H1 (cell line): ENCODE measurements at regions not wholly inside any gene's neighbourhood (a gene's known extent, or its start where the extent isn't known, plus 50 kb on each side); places are given as distances from the start of the nearest gene placed in this dataset.

Experiments used
- CTCF ChIA-PET: fragments of 300-600 bp; sonication (Branson Sonifier 250); formaldehyde crosslinking; loops from one replicate; lab custom pipeline; 2021; ENCODE audit not compliant: partially characterized antibody; lab: Charles Lee
- POLR2A ChIA-PET: fragments of 300-600 bp; sonication (Branson Sonifier 250); formaldehyde crosslinking; loops from one replicate; lab custom pipeline; 2021; ENCODE audit warnings: inconsistent platforms; ENCODE audit not compliant: partially characterized antibody; lab: Charles Lee
- DNase-seq, 2 experiments: peaks; one replicate each; pipeline versions ENCODE4 v3.0.0 to v3.0.0-alpha.2; 2010 to 2022; ENCODE audit warnings: low spot score in 2 of 2, low read depth in 1 of 2, mixed read lengths in 1 of 2
- FAIRE-seq: peaks from 2 replicates; lab custom pipeline; 2011; peaks lifted over from hg19 to GRCh38; lab: Jason Lieb, UNC
- H2AFZ ChIP-seq: 2 replicates; pipeline ENCODE4 v1.8.1; 2012; ENCODE audit warnings: low read length, inconsistent platforms
- H2AK5ac ChIP-seq: 2 replicates; pipeline ENCODE4 v1.6.1; 2013; ENCODE audit warnings: low read depth, low read length
- H2BK120ac ChIP-seq: replicated peaks from 2 replicates; pipeline ENCODE3; 2013; ENCODE audit warnings: low read depth, low read length, inconsistent platforms
- H2BK12ac ChIP-seq: 2 replicates; pipeline ENCODE4 v1.6.1; 2013; ENCODE audit warnings: low read depth, low read length
- H2BK15ac ChIP-seq: 2 replicates; pipeline ENCODE4 v1.6.1; 2013; ENCODE audit warnings: low read length
- H2BK20ac ChIP-seq: 2 replicates; pipeline ENCODE4 v1.6.1; 2013; ENCODE audit warnings: low read length
- H2BK5ac ChIP-seq: 2 replicates; pipeline ENCODE4 v1.6.1; 2013; ENCODE audit warnings: low read depth, low read length
- H3K14ac ChIP-seq: 2 replicates; pipeline ENCODE4 v1.6.1; 2013; ENCODE audit warnings: inconsistent platforms; ENCODE audit not compliant: insufficient read length
- H3K18ac ChIP-seq: 2 replicates; pipeline ENCODE4 v1.6.1; 2013; ENCODE audit warnings: low read length; ENCODE audit errors: extremely low read depth
- H3K23ac ChIP-seq: 2 replicates; pipeline ENCODE4 v1.6.1; 2013; ENCODE audit warnings: inconsistent platforms; ENCODE audit not compliant: insufficient read length
- H3K23me2 ChIP-seq: 2 replicates; pipeline ENCODE4 v1.6.1; 2013; ENCODE audit warnings: low read depth, low read length
- H3K27ac ChIP-seq: 2 replicates; pipeline ENCODE4 v1.6.1; 2011; ENCODE audit warnings: low read depth, low read length, inconsistent platforms
- H3K27me3 ChIP-seq, 4 experiments: replicated peaks in 1 of 4; 1 replicate in 1 of 4; 2 replicates in 3 of 4; pipeline versions ENCODE4 v1.6.1 to v1.8.1; 2011 to 2013; ENCODE audit warnings: low read length in 3 of 4, mild to moderate bottlenecking in 3 of 4, inconsistent platforms in 2 of 4, mixed read lengths in 2 of 4, moderate library complexity in 1 of 4; ENCODE audit not compliant: control insufficient read depth in 3 of 4, insufficient read depth in 3 of 4; ENCODE audit errors: extremely low read depth in 1 of 4
- H3K36me3 ChIP-seq, 4 experiments: 2 replicates each; pipeline versions ENCODE4 v1.6.1 to v1.8.1; 2011 to 2013; ENCODE audit warnings: mild to moderate bottlenecking in 4 of 4, low read length in 3 of 4, moderate library complexity in 2 of 4, control low read depth in 1 of 4, inconsistent platforms in 1 of 4; ENCODE audit not compliant: insufficient read depth in 4 of 4, control insufficient read depth in 2 of 4
- H3K4ac ChIP-seq: replicated peaks from 2 replicates; pipeline ENCODE3; 2013; ENCODE audit warnings: low read length, low read depth, mixed read lengths, inconsistent platforms; ENCODE audit not compliant: insufficient read length
- H3K4me1 ChIP-seq, 4 experiments: replicated peaks in 1 of 4; 1 replicate in 1 of 4; 2 replicates in 3 of 4; pipeline versions ENCODE4 v1.6.1 to v1.8.1; 2011 to 2013; ENCODE audit warnings: low read length in 3 of 4, inconsistent platforms in 2 of 4, mixed read lengths in 1 of 4; ENCODE audit not compliant: insufficient read depth in 4 of 4, control insufficient read depth in 3 of 4
- H3K4me2 ChIP-seq, 2 experiments: 2 replicates each; pipeline versions ENCODE4 v1.6.1 to v1.8.1; 2011 to 2013; ENCODE audit warnings: low read depth in 2 of 2, low read length in 2 of 2, control low read depth in 1 of 2, inconsistent platforms in 1 of 2, mild to moderate bottlenecking in 1 of 2; ENCODE audit not compliant: insufficient read depth in 1 of 2
- H3K4me3 ChIP-seq, 4 experiments: fragments of 200-600, 300-600 bp in 1 of 4; sonication (generic), shearing (Covaris generic), sonication (Bioruptor Twin) in 1 of 4; 2 replicates each; pipeline versions ENCODE4 v1.5.1 to v1.8.1; 2011 to 2016; ENCODE audit warnings: low read length in 4 of 4, low read depth in 3 of 4, control low read depth in 2 of 4, inconsistent platforms in 2 of 4, mild to moderate bottlenecking in 2 of 4, mixed read lengths in 1 of 4, moderate library complexity in 1 of 4; ENCODE audit not compliant: insufficient read depth in 2 of 4; ENCODE audit errors: extremely low read depth in 1 of 4
- H3K56ac ChIP-seq: replicated peaks from 2 replicates; pipeline ENCODE3; 2013; ENCODE audit warnings: low read depth, mild to moderate bottlenecking, mixed read lengths, low read length, inconsistent platforms; ENCODE audit not compliant: insufficient read length
- H3K79me1 ChIP-seq: 2 replicates; pipeline ENCODE4 v1.6.1; 2013; ENCODE audit warnings: low read depth, low read length, control low read depth
- H3K79me2 ChIP-seq, 2 experiments: 2 replicates each; pipeline versions ENCODE4 v1.6.1 to v1.8.1; 2012 to 2013; ENCODE audit warnings: low read length in 2 of 2, mild to moderate bottlenecking in 2 of 2, inconsistent platforms in 1 of 2; ENCODE audit not compliant: insufficient read depth in 2 of 2, control insufficient read depth in 1 of 2
- H3K9ac ChIP-seq, 4 experiments: replicated peaks in 1 of 4; 1 replicate in 1 of 4; 2 replicates in 3 of 4; pipeline versions ENCODE4 v1.6.1 to v1.8.1; 2011 to 2013; ENCODE audit warnings: low read depth in 3 of 4, low read length in 3 of 4, control low read depth in 2 of 4, mild to moderate bottlenecking in 2 of 4, moderate library complexity in 2 of 4, inconsistent platforms in 1 of 4; ENCODE audit errors: extremely low read depth in 1 of 4
- H3K9me3 ChIP-seq, 2 experiments: 2 replicates each; pipeline versions ENCODE4 v1.6.1 to v1.8.1; 2012 to 2013; ENCODE audit warnings: mild to moderate bottlenecking in 2 of 2, moderate library complexity in 2 of 2, control low read depth in 1 of 2, inconsistent platforms in 1 of 2, low read depth in 1 of 2, low read length in 1 of 2, mixed read lengths in 1 of 2; ENCODE audit not compliant: insufficient read depth in 2 of 2
- H4K20me1 ChIP-seq, 2 experiments: replicated peaks in 1 of 2; 2 replicates each; pipeline versions ENCODE3 to v1.8.1; 2011 to 2013; ENCODE audit warnings: inconsistent platforms in 2 of 2, low read length in 2 of 2, mild to moderate bottlenecking in 1 of 2; ENCODE audit not compliant: insufficient read depth in 2 of 2, control insufficient read depth in 1 of 2
- H4K5ac ChIP-seq: 2 replicates; pipeline ENCODE4 v1.6.1; 2013; ENCODE audit warnings: low read length, low read depth, mixed read lengths, inconsistent platforms; ENCODE audit not compliant: insufficient read length
- H4K8ac ChIP-seq: 2 replicates; pipeline ENCODE4 v1.8.0; 2013; ENCODE audit warnings: mild to moderate bottlenecking, moderate library complexity, low read length, inconsistent platforms; ENCODE audit not compliant: insufficient read depth; ENCODE audit errors: extremely low read depth
- H4K91ac ChIP-seq: replicated peaks from 2 replicates; pipeline ENCODE3; 2013; ENCODE audit warnings: low read length, mixed read lengths, inconsistent platforms; ENCODE audit not compliant: insufficient read length
- GABPA ChIP-seq: IDR thresholded peaks from 2 replicates; pipeline ENCODE4 v1.6.1; 2011; ENCODE audit warnings: mild to moderate bottlenecking, low read length, moderate library complexity, borderline replicate concordance; ENCODE audit not compliant: insufficient read depth
- SIX5 ChIP-seq: IDR thresholded peaks from 2 replicates; pipeline ENCODE4 v1.6.1; 2011; ENCODE audit warnings: mild to moderate bottlenecking, low read depth, low read length
- WGBS, 2 experiments: shearing (Covaris generic) in 1 of 2; methylation state at CpG; one replicate each; pipeline versions ENCODE4 v1.1.6 to v1.1.7; 2013 to 2015; ENCODE audit warnings: low lambda C conversion rate in 2 of 2, mixed read lengths in 2 of 2, inconsistent platforms in 1 of 2, low coverage in 1 of 2, missing lambda C conversion rate in 1 of 2; ENCODE audit not compliant: insufficient replicate concordance in 2 of 2, insufficient coverage in 1 of 2, insufficient read length in 1 of 2; ENCODE audit errors: extremely low coverage in 1 of 2, missing lambda C conversion rate in 1 of 2; 5-methylcytosine and 5-hydroxymethylcytosine counted together

- no peak overlapping the region for H3K4ac ChIP-seq
- no peak overlapping the region for H3K4me3 ChIP-seq
- no peak overlapping the region for H2AK5ac ChIP-seq
- no peak overlapping the region for H2BK5ac ChIP-seq
- TF ChIP-seq SIX5: no peak
- TF ChIP-seq GABPA: no peak
- FAIRE-seq (no peak), DNase-seq (no peak)
- no peaks in the 10 kb centered on the region for H3K79me1 ChIP-seq
- ChIA-PET CTCF (interaction anchor here (1.9 kb wide), 1 partner anchor 10 kb away, joined by 6 read pairs; no protein-coding TSS in a partner anchor), POLR2A (no interaction called here)
- no peak overlapping the region for H3K4me2 ChIP-seq
- H3K9ac ChIP-seq: no peak overlapping the region
- no peak overlapping the region for H4K5ac ChIP-seq
- H3K4me1 ChIP-seq: no peaks in the 10 kb centered on the region
- H4K20me1 ChIP-seq: no peaks in the 10 kb centered on the region
- no peak overlapping the region; the same call in 1 of the 2 replicates for H4K8ac ChIP-seq
- no peak overlapping the region for H3K27ac ChIP-seq
- H3K9me3 ChIP-seq: no peaks in the 10 kb centered on the region
- H3K56ac ChIP-seq: no peak overlapping the region
- no peaks in the 10 kb centered on the region for H3K36me3 ChIP-seq
- no peaks in the 10 kb centered on the region for H3K79me2 ChIP-seq
- H2BK12ac ChIP-seq: no peak overlapping the region
- no peak overlapping the region for H2AFZ ChIP-seq
- no peak overlapping the region for H3K23ac ChIP-seq
- no peaks in the 10 kb centered on the region for H3K23me2 ChIP-seq
- no peak overlapping the region for H2BK20ac ChIP-seq
- no peak overlapping the region for H3K14ac ChIP-seq
- no peaks in the 10 kb centered on the region for H3K27me3 ChIP-seq
- H2BK15ac ChIP-seq: no peak overlapping the region
- H3K18ac ChIP-seq: no peak overlapping the region
- no peak overlapping the region for H4K91ac ChIP-seq
- no peak overlapping the region for H2BK120ac ChIP-seq
- 100% methylated on average over 1 of the region's 2 CpGs; no CpG with 5 or more reads in 1 of the 2 experiments for WGBS, 2 experiments
These were observed 84.5 kb downstream of the CT47B1 start for GRCh38 chrX:120791013-120791643.
